SK-N-SH (cell line): ENCODE measurements at regions not wholly inside any gene's neighbourhood (a gene's known extent, or its start where the extent isn't known, plus 50 kb on each side); places are given as distances from the start of the nearest gene placed in this dataset.

Experiments used
- CTCF ChIA-PET: fragments of 300-600, 350-600 bp; formaldehyde crosslinking; extraction: SDS; loops from one replicate; lab custom pipeline; 2021; lab: Yijun Ruan, JAX
- POLR2A ChIA-PET: fragments of 350-600 bp; sonication (Branson Sonifier 250); formaldehyde crosslinking; extraction: SDS; loops from one replicate; lab custom pipeline; 2020; ENCODE audit warnings: antibody characterized with exemption, inconsistent platforms; lab: Yijun Ruan, JAX
- DNase-seq: peaks from one replicate; pipeline ENCODE4 v3.0.0; 2012
- H2AFZ ChIP-seq: fragments of 200-600 bp; sonication (generic); 2 replicates; pipeline ENCODE4 v1.8.1; 2016; ENCODE audit warnings: antibody characterized with exemption, mild to moderate bottlenecking, low read depth
- H3F3A ChIP-seq: fragments of 200-600 bp; sonication (generic); replicated peaks from 2 replicates; pipeline ENCODE3; 2016; ENCODE audit warnings: antibody characterized with exemption, mild to moderate bottlenecking; ENCODE audit not compliant: insufficient read depth
- H3K27ac ChIP-seq, 2 experiments: fragments of 200-500 bp in 1 of 2; fragments of 200-600 bp in 1 of 2; sonication (Bioruptor generic) in 1 of 2; sonication (generic), shearing (Covaris generic) in 1 of 2; 2 replicates each; pipeline versions ENCODE4 v1.5.1 to v1.6.1; 2014 to 2016; ENCODE audit warnings: low read depth in 2 of 2, inconsistent platforms in 1 of 2, low read length in 1 of 2, mild to moderate bottlenecking in 1 of 2, mixed read lengths in 1 of 2
- H3K27me3 ChIP-seq: fragments of 200-600 bp; sonication (generic), shearing (Covaris generic); 2 replicates; pipeline ENCODE4 v1.6.1; 2016; ENCODE audit warnings: mixed run types; ENCODE audit not compliant: insufficient read depth
- H3K36me3 ChIP-seq, 2 experiments: fragments of 200-500 bp in 1 of 2; fragments of 200-600 bp in 1 of 2; sonication (Bioruptor generic) in 1 of 2; sonication (generic) in 1 of 2; replicated peaks in 1 of 2; 2 replicates each; pipeline versions ENCODE3 to v1.5.1; 2014 to 2016; ENCODE audit warnings: low read length in 1 of 2, mild to moderate bottlenecking in 1 of 2; ENCODE audit not compliant: insufficient read depth in 2 of 2, control insufficient read depth in 1 of 2
- H3K4me1 ChIP-seq, 2 experiments: fragments of 200-500 bp in 1 of 2; fragments of 200-600 bp in 1 of 2; sonication (Bioruptor generic) in 1 of 2; sonication (generic), shearing (Covaris generic) in 1 of 2; 2 replicates each; pipeline versions ENCODE4 v1.5.1 to v1.6.1; 2014 to 2016; ENCODE audit warnings: low read depth in 1 of 2, low read length in 1 of 2, mixed run types in 1 of 2; ENCODE audit not compliant: insufficient read depth in 2 of 2, control insufficient read depth in 1 of 2
- H3K4me2 ChIP-seq: fragments of 200-600 bp; sonication (generic), shearing (Covaris generic); 2 replicates; pipeline ENCODE4 v1.6.1; 2017; ENCODE audit warnings: mixed run types
- H3K4me3 ChIP-seq, 2 experiments: fragments of 200-500 bp in 1 of 2; fragments of 200-600 bp in 1 of 2; sonication (Bioruptor generic) in 1 of 2; sonication (generic), shearing (Covaris generic) in 1 of 2; 2 replicates each; pipeline versions ENCODE4 v1.5.1 to v1.8.1; 2014 to 2016; ENCODE audit warnings: low read depth in 2 of 2, inconsistent platforms in 1 of 2, low read length in 1 of 2, mild to moderate bottlenecking in 1 of 2, mixed read lengths in 1 of 2, moderate library complexity in 1 of 2
- H3K79me2 ChIP-seq: fragments of 200-600 bp; sonication (generic); 2 replicates; pipeline ENCODE4 v1.8.1; 2017; ENCODE audit warnings: mild to moderate bottlenecking; ENCODE audit not compliant: insufficient read depth
- H3K9ac ChIP-seq: fragments of 200-600 bp; sonication (generic); 2 replicates; pipeline ENCODE4 v1.6.1; 2017; ENCODE audit warnings: mixed run types
- H3K9me2 ChIP-seq: fragments of 200-600 bp; sonication (generic); 2 replicates; pipeline ENCODE4 v1.6.1; 2017; ENCODE audit warnings: mixed run types
- H3K9me3 ChIP-seq: fragments of 200-600 bp; sonication (generic); 2 replicates; pipeline ENCODE4 v1.6.1; 2017; ENCODE audit warnings: mixed run types, mild to moderate bottlenecking, moderate library complexity
- H4K20me1 ChIP-seq: fragments of 200-600 bp; sonication (generic); 2 replicates; pipeline ENCODE4 v1.6.1; 2017; ENCODE audit warnings: mild to moderate bottlenecking, mixed run types; ENCODE audit not compliant: insufficient read depth
- ELF1 ChIP-seq: IDR thresholded peaks from 2 replicates; pipeline ENCODE4 v1.4.0; 2012
- EZH2phosphoT487 ChIP-seq: fragments of 200-600 bp; sonication (generic); IDR thresholded peaks from 2 replicates; pipeline ENCODE4 v1.6.1; 2017; ENCODE audit warnings: low read depth, mixed run types, mild to moderate bottlenecking, antibody characterized with exemption, moderate library complexity, borderline replicate concordance
- GABPA ChIP-seq: IDR thresholded peaks from 2 replicates; pipeline ENCODE4 v1.4.0; 2012; ENCODE audit warnings: low read depth, mild to moderate bottlenecking
- JUND ChIP-seq: IDR thresholded peaks from 2 replicates; pipeline ENCODE4 v1.4.0; 2012
- MEF2A ChIP-seq: IDR thresholded peaks from 2 replicates; pipeline ENCODE4 v1.4.0; 2012; ENCODE audit warnings: low read depth, borderline replicate concordance
- NRF1 ChIP-seq: IDR thresholded peaks from 2 replicates; pipeline ENCODE4 v1.6.1; 2012; ENCODE audit warnings: low read depth, mild to moderate bottlenecking, low read length
- RAD21 ChIP-seq: IDR thresholded peaks from 2 replicates; pipeline ENCODE4 v1.6.1; 2012; ENCODE audit warnings: mild to moderate bottlenecking, low read length
- RCOR1 ChIP-seq: fragments of 150-350 bp; IDR thresholded peaks from 2 replicates; pipeline ENCODE4 v1.6.1; 2017; ENCODE audit warnings: antibody characterized with exemption, low read length
- RFX5 ChIP-seq: IDR thresholded peaks from 2 replicates; pipeline ENCODE4 v1.6.1; 2012; ENCODE audit warnings: mild to moderate bottlenecking, improper control_type of control experiment, low read length
- RXRA ChIP-seq: IDR thresholded peaks from 2 replicates; pipeline ENCODE4 v1.4.0; 2012; ENCODE audit warnings: low read depth, mild to moderate bottlenecking, borderline replicate concordance
- SIN3A ChIP-seq: IDR thresholded peaks from 2 replicates; pipeline ENCODE4 v1.6.1; 2012; ENCODE audit warnings: low read depth, mild to moderate bottlenecking, low read length, moderate library complexity, borderline replicate concordance
- SMC3 ChIP-seq: IDR thresholded peaks from 2 replicates; pipeline ENCODE4 v1.6.1; 2012; ENCODE audit warnings: low read depth, low read length, improper control_type of control experiment
- TAF1 ChIP-seq: IDR thresholded peaks from 2 replicates; pipeline ENCODE4 v1.6.1; 2012; ENCODE audit warnings: low read depth, mild to moderate bottlenecking, low read length, moderate library complexity, borderline replicate concordance
- TCF12 ChIP-seq: IDR thresholded peaks from 2 replicates; pipeline ENCODE4 v1.4.0; 2012
- WGBS: methylation state at CpG from one replicate; pipeline ENCODE4 v1.1.6; 2017; ENCODE audit warnings: low lambda C conversion rate; 5-methylcytosine and 5-hydroxymethylcytosine counted together
- TF ChIP-seq, protein P1 (sequence below): fragments of 200-600 bp; sonication (generic); IDR thresholded peaks from 2 replicates; pipeline ENCODE4 v1.6.1; 2017; ENCODE audit warnings: antibody characterized with exemption, mild to moderate bottlenecking, moderate library complexity
- TF ChIP-seq, protein P2 (sequence below): IDR thresholded peaks from 2 replicates; pipeline ENCODE4 v1.4.0; 2012; ENCODE audit warnings: low read depth
- TF ChIP-seq, protein P3 (sequence below): IDR thresholded peaks from 2 replicates; pipeline ENCODE4; 2012
- TF ChIP-seq, protein P4 (sequence below): fragments of 150-350 bp; IDR thresholded peaks from 2 replicates; pipeline ENCODE4 v1.6.1; 2016; ENCODE audit warnings: mild to moderate bottlenecking, low read depth, low read length

DNA sequence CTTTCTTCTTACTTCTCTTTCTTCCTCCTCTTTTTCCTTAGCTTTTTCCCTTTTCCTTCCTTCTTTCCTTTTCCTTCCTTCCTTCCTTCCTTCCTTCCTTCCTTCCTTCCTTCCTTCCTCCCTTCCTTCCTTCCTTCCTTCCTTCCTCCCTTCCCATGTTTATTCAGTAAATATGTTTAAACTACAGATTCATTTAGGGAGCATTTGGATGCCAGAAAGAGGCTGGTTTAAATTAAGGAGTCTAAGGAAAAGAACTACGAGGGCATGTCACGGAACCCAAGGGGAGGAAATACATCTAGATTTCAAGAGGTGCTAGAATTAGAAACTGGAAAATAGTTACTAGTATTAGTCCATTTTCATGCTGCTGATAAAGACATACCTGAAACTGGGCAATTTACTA, 320.0 kb upstream of the ARRDC3 start:
- TF ChIP-seq SIN3A (no peak), RFX5 (no peak), EZH2phosphoT487 (no peak), TAF1 (no peak), RCOR1 (no peak), ELF1 (no peak), GABPA (no peak), RAD21 (no peak), MEF2A (no peak), NRF1 (no peak), SMC3 (no peak), JUND (no peak)
- TF ChIP-seq, protein P1, sequence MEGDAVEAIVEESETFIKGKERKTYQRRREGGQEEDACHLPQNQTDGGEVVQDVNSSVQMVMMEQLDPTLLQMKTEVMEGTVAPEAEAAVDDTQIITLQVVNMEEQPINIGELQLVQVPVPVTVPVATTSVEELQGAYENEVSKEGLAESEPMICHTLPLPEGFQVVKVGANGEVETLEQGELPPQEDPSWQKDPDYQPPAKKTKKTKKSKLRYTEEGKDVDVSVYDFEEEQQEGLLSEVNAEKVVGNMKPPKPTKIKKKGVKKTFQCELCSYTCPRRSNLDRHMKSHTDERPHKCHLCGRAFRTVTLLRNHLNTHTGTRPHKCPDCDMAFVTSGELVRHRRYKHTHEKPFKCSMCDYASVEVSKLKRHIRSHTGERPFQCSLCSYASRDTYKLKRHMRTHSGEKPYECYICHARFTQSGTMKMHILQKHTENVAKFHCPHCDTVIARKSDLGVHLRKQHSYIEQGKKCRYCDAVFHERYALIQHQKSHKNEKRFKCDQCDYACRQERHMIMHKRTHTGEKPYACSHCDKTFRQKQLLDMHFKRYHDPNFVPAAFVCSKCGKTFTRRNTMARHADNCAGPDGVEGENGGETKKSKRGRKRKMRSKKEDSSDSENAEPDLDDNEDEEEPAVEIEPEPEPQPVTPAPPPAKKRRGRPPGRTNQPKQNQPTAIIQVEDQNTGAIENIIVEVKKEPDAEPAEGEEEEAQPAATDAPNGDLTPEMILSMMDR = no peak
- TF ChIP-seq, protein P2, sequence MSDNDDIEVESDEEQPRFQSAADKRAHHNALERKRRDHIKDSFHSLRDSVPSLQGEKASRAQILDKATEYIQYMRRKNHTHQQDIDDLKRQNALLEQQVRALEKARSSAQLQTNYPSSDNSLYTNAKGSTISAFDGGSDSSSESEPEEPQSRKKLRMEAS = no peak
- TF ChIP-seq, all 33 proteins: peak for 0
- H3K79me2 ChIP-seq = no peaks in the 10 kb centered on the region
- CTCF ChIA-PET = interaction anchor here (1.1 to 1.4 kb wide), 2 partner anchors 9 to 61 kb away, joined by 3 read pairs; no protein-coding TSS in a partner anchor
- peaks cover 17% of the 10 kb centered on the region for H3F3A ChIP-seq
- H3K4me3 ChIP-seq = no peak overlapping the region
- no peak overlapping the region for H3K27ac ChIP-seq
- no peaks in the 10 kb centered on the region for H4K20me1 ChIP-seq
- H3K9me2 ChIP-seq = no peaks in the 10 kb centered on the region
- DNase-seq = no peak
- H3K4me2 ChIP-seq = no peak overlapping the region
- H3K4me1 ChIP-seq = no peaks in the 10 kb centered on the region
- no peak overlapping the region for H2AFZ ChIP-seq
- no peak overlapping the region for H3K9ac ChIP-seq
- POLR2A ChIA-PET = no interaction called here
- no peaks in the 10 kb centered on the region for H3K27me3 ChIP-seq
- no peaks in the 10 kb centered on the region for H3K36me3 ChIP-seq
- 91% methylated on average over 2 of the region's 2 CpGs for WGBS
- H3K9me3 ChIP-seq = no peaks in the 10 kb centered on the region; the same call in 1 of the 2 replicates

DNA sequence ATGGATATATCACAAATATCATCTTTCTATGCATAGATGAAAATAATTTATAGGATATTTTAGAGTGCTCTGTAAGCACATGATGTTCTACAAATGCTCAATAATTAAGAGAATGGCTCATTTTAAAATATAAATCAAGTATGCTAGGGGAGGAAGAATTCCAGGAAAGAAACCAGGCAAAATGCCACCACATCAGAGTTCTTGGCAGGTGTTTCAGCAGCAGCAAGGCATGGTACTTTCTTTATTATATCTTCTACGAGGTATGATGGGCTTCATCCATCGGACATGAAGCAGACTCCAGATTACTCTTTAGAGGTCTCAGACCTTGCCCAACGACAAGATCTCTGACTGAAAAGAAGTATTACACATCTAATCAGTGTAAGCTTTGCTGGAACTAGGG, 316.3 kb upstream of the ARRDC3 start:
- H3K27me3 ChIP-seq = no peaks in the 10 kb centered on the region
- H3K36me3 ChIP-seq = no peaks in the 10 kb centered on the region
- peak overlapping the region in 1 of 2 experiments; percentile 53; a peak in 1 of 4 replicates for H3K27ac ChIP-seq
- ChIA-PET CTCF (no interaction called here), POLR2A (no interaction called here)
- no peaks in the 10 kb centered on the region for H4K20me1 ChIP-seq
- H3K4me1 ChIP-seq = no peaks in the 10 kb centered on the region
- H3K9me3 ChIP-seq = no peaks in the 10 kb centered on the region; the same call in 1 of the 2 replicates
- no peaks in the 10 kb centered on the region for H3F3A ChIP-seq
- no peak overlapping the region for H3K9ac ChIP-seq
- DNase-seq = no peak
- no peak overlapping the region for H3K4me3 ChIP-seq
- no peaks in the 10 kb centered on the region for H3K79me2 ChIP-seq
- H3K9me2 ChIP-seq = no peaks in the 10 kb centered on the region
- TF ChIP-seq, protein P3, sequence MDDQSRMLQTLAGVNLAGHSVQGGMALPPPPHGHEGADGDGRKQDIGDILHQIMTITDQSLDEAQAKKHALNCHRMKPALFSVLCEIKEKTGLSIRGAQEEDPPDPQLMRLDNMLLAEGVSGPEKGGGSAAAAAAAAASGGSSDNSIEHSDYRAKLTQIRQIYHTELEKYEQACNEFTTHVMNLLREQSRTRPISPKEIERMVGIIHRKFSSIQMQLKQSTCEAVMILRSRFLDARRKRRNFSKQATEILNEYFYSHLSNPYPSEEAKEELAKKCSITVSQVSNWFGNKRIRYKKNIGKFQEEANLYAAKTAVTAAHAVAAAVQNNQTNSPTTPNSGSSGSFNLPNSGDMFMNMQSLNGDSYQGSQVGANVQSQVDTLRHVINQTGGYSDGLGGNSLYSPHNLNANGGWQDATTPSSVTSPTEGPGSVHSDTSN = peak; percentile 24; the same call in 1 of the 2 replicates
- no peak for TF ChIP-seq RXRA
- TF ChIP-seq TCF12 = peak; percentile 55
- TF ChIP-seq, protein P4, sequence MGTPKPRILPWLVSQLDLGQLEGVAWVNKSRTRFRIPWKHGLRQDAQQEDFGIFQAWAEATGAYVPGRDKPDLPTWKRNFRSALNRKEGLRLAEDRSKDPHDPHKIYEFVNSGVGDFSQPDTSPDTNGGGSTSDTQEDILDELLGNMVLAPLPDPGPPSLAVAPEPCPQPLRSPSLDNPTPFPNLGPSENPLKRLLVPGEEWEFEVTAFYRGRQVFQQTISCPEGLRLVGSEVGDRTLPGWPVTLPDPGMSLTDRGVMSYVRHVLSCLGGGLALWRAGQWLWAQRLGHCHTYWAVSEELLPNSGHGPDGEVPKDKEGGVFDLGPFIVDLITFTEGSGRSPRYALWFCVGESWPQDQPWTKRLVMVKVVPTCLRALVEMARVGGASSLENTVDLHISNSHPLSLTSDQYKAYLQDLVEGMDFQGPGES = no peak
- no peak for TF ChIP-seq NRF1
- TF ChIP-seq RFX5 = no peak
- no peak overlapping the region for H2AFZ ChIP-seq
- H3K4me2 ChIP-seq = no peak overlapping the region
- WGBS = 67% methylated on average over 3 of the region's 3 CpGs
